Neural progenitor cell (in vitro differentiated cells): ENCODE measurements at regions not wholly inside any gene's neighbourhood (a gene's known extent, or its start where the extent isn't known, plus 50 kb on each side); places are given as distances from the start of the nearest gene placed in this dataset.

Experiments
- EZH2 ChIP-seq: fragments of 200-600 bp; sonication (generic); IDR thresholded peaks from 2 replicates; pipeline ENCODE4 v1.6.1; 2017; ENCODE audit warnings: antibody characterized with exemption, mild to moderate bottlenecking, moderate library complexity
- EZH2phosphoT487 ChIP-seq: fragments of 200-600 bp; sonication (generic); IDR thresholded peaks from 2 replicates; pipeline ENCODE4 v1.6.1; 2017; ENCODE audit warnings: antibody characterized with exemption
- TF ChIP-seq, protein P1 (sequence below): fragments of 200-600 bp; sonication (generic); IDR thresholded peaks from 2 replicates; pipeline ENCODE4 v1.5.1; 2017; ENCODE audit warnings: antibody characterized with exemption, mild to moderate bottlenecking

DNA sequence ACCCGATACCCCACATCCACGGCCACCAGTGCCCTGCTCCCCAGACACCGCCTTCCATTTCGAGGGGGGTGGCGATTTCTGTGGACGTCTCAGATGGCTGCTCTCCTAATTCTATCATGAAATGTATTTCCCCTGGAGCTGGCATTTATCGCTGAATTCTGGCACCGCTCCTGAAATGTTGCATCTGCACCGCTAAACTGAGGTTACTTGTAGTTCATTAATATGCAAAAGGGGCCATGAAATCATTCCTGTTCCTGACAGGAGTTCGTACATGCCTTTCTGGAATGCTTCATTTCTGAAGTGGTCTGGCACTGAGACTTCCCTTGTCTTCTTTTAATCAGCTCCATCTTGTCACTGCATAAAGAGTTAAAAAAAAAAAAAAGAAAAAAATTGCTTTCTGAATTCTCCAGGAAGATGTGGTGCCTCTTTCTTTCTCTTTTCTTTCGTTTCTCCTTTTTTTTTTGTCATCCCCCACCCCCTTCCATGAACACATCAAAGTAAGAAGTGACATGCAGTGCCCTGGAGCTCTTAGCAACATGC lies 97.7 kb upstream of the SMARCA2 start:
- TF ChIP-seq, protein P1, sequence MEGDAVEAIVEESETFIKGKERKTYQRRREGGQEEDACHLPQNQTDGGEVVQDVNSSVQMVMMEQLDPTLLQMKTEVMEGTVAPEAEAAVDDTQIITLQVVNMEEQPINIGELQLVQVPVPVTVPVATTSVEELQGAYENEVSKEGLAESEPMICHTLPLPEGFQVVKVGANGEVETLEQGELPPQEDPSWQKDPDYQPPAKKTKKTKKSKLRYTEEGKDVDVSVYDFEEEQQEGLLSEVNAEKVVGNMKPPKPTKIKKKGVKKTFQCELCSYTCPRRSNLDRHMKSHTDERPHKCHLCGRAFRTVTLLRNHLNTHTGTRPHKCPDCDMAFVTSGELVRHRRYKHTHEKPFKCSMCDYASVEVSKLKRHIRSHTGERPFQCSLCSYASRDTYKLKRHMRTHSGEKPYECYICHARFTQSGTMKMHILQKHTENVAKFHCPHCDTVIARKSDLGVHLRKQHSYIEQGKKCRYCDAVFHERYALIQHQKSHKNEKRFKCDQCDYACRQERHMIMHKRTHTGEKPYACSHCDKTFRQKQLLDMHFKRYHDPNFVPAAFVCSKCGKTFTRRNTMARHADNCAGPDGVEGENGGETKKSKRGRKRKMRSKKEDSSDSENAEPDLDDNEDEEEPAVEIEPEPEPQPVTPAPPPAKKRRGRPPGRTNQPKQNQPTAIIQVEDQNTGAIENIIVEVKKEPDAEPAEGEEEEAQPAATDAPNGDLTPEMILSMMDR: no peak
- TF ChIP-seq EZH2: no peak
- TF ChIP-seq EZH2phosphoT487: no peak
